ENCODE measurements at regions not wholly inside any gene's neighbourhood (a gene's known extent, or its start where the extent isn't known, plus 50 kb on each side); places are given as distances from the start of the nearest gene placed in this dataset.

- no peak for TF ChIP-seq POLR2AphosphoS5 (IDR thresholded peaks at IDR 0.05; ENCODE audit: low read depth, low read length)
These were observed 730.4 kb upstream of the ID2 start (continued) for GRCh38 chr2:7951490-7951889.

DNA sequence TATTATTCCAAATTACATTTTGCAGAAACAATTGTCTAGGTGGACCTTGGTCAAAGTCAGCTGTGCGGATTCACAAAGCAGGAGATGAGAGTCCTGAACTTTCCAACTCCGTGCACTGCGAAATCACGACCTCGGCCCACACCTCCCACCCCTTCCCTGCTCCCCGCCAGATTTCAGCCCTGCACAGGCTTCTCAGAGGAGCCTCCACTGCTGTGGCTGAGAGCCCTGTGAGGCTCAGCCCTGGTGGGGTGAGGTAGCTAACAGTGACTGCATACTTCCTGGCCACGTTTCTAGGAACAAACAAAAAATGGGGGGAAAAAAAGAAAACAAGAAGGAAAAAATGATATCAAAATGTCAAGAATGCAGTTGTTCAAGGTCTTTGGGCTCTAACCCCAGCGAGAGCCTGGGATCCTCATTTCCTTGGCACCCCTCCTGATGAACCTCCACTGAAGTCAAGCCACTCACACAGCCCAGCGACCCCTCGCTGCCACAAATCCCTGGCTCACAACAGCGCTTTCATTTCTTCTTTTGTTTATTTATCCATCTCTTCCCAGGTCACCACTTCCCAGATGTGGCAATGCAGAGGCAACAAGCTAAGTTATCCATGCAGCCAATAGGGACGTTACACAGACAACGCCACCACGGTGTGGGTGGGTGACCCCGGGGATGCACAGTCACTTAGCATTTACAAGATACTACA is 729.7 kb upstream of the ID2 start:
- Histone ChIP-seq H3K27me3 (ENCODE audit: insufficient read depth, low read length) (peaks cover 54% of the 10 kb centered on the region; the same call in 1 of the 2 replicates), H3K36me3 (ENCODE audit: control insufficient read depth in 1 of 2, insufficient read depth in 2 of 2, low read length in 2 of 2) (no peaks in the 10 kb centered on the region), H3K27ac (ENCODE audit: low read depth, low read length) (no peak overlapping the region), H3K9me3 (ENCODE audit: control insufficient read depth in 1 of 2, insufficient read depth in 1 of 2, low read depth in 1 of 2, low read length in 2 of 2) (no peaks in the 10 kb centered on the region), H3K9me2 (ENCODE audit: insufficient read depth) (no peaks in the 10 kb centered on the region), H3K4me3 (replicated peaks in 1 of 2; ENCODE audit: low read depth in 1 of 2, low read length in 2 of 2) (no peak overlapping the region), H3K79me2 (ENCODE audit: insufficient read depth, low read length) (no peaks in the 10 kb centered on the region), H4K20me1 (ENCODE audit: insufficient read depth) (no peaks in the 10 kb centered on the region), H3K9ac (ENCODE audit: low read length) (no peak overlapping the region), H3K4me2 (ENCODE audit: low read length) (no peak overlapping the region), H3K4me1 (ENCODE audit: control insufficient read depth in 1 of 2, insufficient read depth in 2 of 2, low read length in 2 of 2) (no peaks in the 10 kb centered on the region), H2AFZ (ENCODE audit: low read depth, low read length, poor library complexity, severe bottlenecking) (no peak overlapping the region)
- ATAC-seq (no peak), DNase-seq (ENCODE audit: low read depth, low spot score) (no peak)
- TF ChIP-seq EZH2 (IDR thresholded peaks at IDR 0.05) (no peak), EGR1 (IDR thresholded peaks at IDR 0.05; ENCODE audit: low read depth) (no peak), ZNF274 (IDR thresholded peaks at IDR 0.05; ENCODE audit: low read depth, low read length) (no peak), YY1 (IDR thresholded peaks at IDR 0.05; ENCODE audit: extremely low read depth, insufficient replicate concordance, low read depth, low read length) (no peak), ZFX (IDR thresholded peaks at IDR 0.05) (no peak), FOSL1 (IDR thresholded peaks at IDR 0.05; ENCODE audit: low read depth) (no peak), RAD21 (IDR thresholded peaks at IDR 0.05; ENCODE audit: low read depth) (no peak), SIN3A (IDR thresholded peaks at IDR 0.05; ENCODE audit: low read depth) (no peak), EZH2phosphoT487 (IDR thresholded peaks at IDR 0.05; ENCODE audit: borderline replicate concordance) (no peak), ELF1 (IDR thresholded peaks at IDR 0.05; ENCODE audit: borderline replicate concordance, low read depth) (no peak), ZBTB33 (IDR thresholded peaks at IDR 0.05; ENCODE audit: extremely low read depth, insufficient replicate concordance, low read length) (no peak), SP1 (IDR thresholded peaks at IDR 0.05; ENCODE audit: low read depth) (no peak), TCF7L2 (IDR thresholded peaks at IDR 0.05; ENCODE audit: borderline replicate concordance, extremely low read depth, insufficient read depth, insufficient read length) (no peak), POLR2AphosphoS5 (IDR thresholded peaks at IDR 0.05; ENCODE audit: low read depth, low read length) (no peak)
- TF ChIP-seq, protein P1, sequence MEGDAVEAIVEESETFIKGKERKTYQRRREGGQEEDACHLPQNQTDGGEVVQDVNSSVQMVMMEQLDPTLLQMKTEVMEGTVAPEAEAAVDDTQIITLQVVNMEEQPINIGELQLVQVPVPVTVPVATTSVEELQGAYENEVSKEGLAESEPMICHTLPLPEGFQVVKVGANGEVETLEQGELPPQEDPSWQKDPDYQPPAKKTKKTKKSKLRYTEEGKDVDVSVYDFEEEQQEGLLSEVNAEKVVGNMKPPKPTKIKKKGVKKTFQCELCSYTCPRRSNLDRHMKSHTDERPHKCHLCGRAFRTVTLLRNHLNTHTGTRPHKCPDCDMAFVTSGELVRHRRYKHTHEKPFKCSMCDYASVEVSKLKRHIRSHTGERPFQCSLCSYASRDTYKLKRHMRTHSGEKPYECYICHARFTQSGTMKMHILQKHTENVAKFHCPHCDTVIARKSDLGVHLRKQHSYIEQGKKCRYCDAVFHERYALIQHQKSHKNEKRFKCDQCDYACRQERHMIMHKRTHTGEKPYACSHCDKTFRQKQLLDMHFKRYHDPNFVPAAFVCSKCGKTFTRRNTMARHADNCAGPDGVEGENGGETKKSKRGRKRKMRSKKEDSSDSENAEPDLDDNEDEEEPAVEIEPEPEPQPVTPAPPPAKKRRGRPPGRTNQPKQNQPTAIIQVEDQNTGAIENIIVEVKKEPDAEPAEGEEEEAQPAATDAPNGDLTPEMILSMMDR (IDR thresholded peaks at IDR 0.05 in 2 of 3, conservative IDR thresholded peaks at IDR 0.05 in 1 of 3; ENCODE audit: borderline replicate concordance in 1 of 3, insufficient read depth in 1 of 3, low read depth in 2 of 3, low read length in 2 of 3): no peak
- TF ChIP-seq, protein P2, sequence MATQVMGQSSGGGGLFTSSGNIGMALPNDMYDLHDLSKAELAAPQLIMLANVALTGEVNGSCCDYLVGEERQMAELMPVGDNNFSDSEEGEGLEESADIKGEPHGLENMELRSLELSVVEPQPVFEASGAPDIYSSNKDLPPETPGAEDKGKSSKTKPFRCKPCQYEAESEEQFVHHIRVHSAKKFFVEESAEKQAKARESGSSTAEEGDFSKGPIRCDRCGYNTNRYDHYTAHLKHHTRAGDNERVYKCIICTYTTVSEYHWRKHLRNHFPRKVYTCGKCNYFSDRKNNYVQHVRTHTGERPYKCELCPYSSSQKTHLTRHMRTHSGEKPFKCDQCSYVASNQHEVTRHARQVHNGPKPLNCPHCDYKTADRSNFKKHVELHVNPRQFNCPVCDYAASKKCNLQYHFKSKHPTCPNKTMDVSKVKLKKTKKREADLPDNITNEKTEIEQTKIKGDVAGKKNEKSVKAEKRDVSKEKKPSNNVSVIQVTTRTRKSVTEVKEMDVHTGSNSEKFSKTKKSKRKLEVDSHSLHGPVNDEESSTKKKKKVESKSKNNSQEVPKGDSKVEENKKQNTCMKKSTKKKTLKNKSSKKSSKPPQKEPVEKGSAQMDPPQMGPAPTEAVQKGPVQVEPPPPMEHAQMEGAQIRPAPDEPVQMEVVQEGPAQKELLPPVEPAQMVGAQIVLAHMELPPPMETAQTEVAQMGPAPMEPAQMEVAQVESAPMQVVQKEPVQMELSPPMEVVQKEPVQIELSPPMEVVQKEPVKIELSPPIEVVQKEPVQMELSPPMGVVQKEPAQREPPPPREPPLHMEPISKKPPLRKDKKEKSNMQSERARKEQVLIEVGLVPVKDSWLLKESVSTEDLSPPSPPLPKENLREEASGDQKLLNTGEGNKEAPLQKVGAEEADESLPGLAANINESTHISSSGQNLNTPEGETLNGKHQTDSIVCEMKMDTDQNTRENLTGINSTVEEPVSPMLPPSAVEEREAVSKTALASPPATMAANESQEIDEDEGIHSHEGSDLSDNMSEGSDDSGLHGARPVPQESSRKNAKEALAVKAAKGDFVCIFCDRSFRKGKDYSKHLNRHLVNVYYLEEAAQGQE (IDR thresholded peaks at IDR 0.05; ENCODE audit: low read depth): no peak
- POLR2A ChIA-PET: interaction anchor here (1.8 kb wide), 1 partner anchor 47 kb away, joined by 3 read pairs; no protein-coding TSS in a partner anchor
- BruUV-seq (replicated peaks): no TSS peak
- RAD21 ChIA-PET (ENCODE audit: low non-redundant PET in 1 of 2, low total read pairs in 2 of 2, uncharacterized antibody in 2 of 2, unreplicated experiment in 2 of 2): no interaction called here
- CTCF ChIA-PET: no interaction called here
- intact Hi-C loops (cut with micrococcal nuclease): no loop called here
